Activated effector memory CD4-positive, alpha-beta T cell treated with anti-CD3 and anti-CD28 coated beads, Interleukin-2, amount 50 U/mL, for 16 hours (primary cell): ENCODE measurements at regions not wholly inside any gene's neighbourhood (a gene's known extent, or its start where the extent isn't known, plus 50 kb on each side); places are given as distances from the start of the nearest gene placed in this dataset.
"Not testable (repeated sequence)": the region's sequence is repeated elsewhere in the genome, so short reads cannot be mapped to it uniquely, and the experiment has no call there.

Experiments
- DNase-seq: peaks from one replicate; pipeline ENCODE4 v3.0.0-alpha.2; 2020

- DNase-seq, result no peak
Observed at GRCh38 chrX:9349572-9350494, 115.0 kb upstream of the TBL1X start.

GRCh38 chrX:9351126-9351525 is 113.7 kb upstream of the TBL1X start:
- no peak for DNase-seq

- no peak for DNase-seq
Observed at GRCh38 chrX:9352243-9352642, 112.6 kb upstream of the TBL1X start.

GRCh38 chrX:9352694-9353411 is 112.0 kb upstream of the TBL1X start:
- DNase-seq, result peak; percentile 73

GRCh38 chrX:9354918-9355317 is 109.9 kb upstream of the TBL1X start:
- no peak for DNase-seq

GRCh38 chrX:9355739-9356138 is 109.1 kb upstream of the TBL1X start:
- no peak for DNase-seq

- DNase-seq, result no peak
Observed at GRCh38 chrX:9356846-9357245, 108.0 kb upstream of the TBL1X start.

GRCh38 chrX:9357518-9358114 is 107.2 kb upstream of the TBL1X start:
- DNase-seq, result no peak

- no peak for DNase-seq
Observed at GRCh38 chrX:9362363-9362928, 102.4 kb upstream of the TBL1X start.

- no peak for DNase-seq
Observed at GRCh38 chrX:9367421-9367820, 97.4 kb upstream of the TBL1X start.

GRCh38 chrX:9368262-9368661 is 96.6 kb upstream of the TBL1X start:
- DNase-seq, result no peak

- DNase-seq, result no peak
Observed at GRCh38 chrX:9369802-9370291, 95.0 kb upstream of the TBL1X start.

- no peak for DNase-seq
Observed at GRCh38 chrX:9370893-9371292, 94.0 kb upstream of the TBL1X start.

- DNase-seq, result no peak
Observed at GRCh38 chrX:9372866-9373265, 92.0 kb upstream of the TBL1X start.

GRCh38 chrX:9373789-9374188 is 91.1 kb upstream of the TBL1X start:
- DNase-seq, result no peak

GRCh38 chrX:9374555-9374954 is 90.3 kb upstream of the TBL1X start:
- no peak for DNase-seq

- no peak for DNase-seq
Observed at GRCh38 chrX:9376111-9376510, 88.7 kb upstream of the TBL1X start.

GRCh38 chrX:9377216-9377615 is 87.6 kb upstream of the TBL1X start:
- DNase-seq, result not testable (repeated sequence)

- DNase-seq, result no peak
Observed at GRCh38 chrX:9378980-9379696, 85.7 kb upstream of the TBL1X start.

- no peak for DNase-seq
Observed at GRCh38 chrX:9379697-9380551, 84.9 kb upstream of the TBL1X start.

- no peak for DNase-seq
Observed at GRCh38 chrX:9383655-9384054, 81.2 kb upstream of the TBL1X start.

GRCh38 chrX:9388450-9388849 is 76.4 kb upstream of the TBL1X start:
- no peak for DNase-seq
